SHP77 treated with DMSO at 0.1 percent for 48 hours (cell line): ENCODE measurements at regions not wholly inside any gene's neighbourhood (a gene's known extent, or its start where the extent isn't known, plus 50 kb on each side); places are given as distances from the start of the nearest gene placed in this dataset.

ENCODE experiments used
- DNase-seq: peaks from one replicate; lab custom pipeline; 2025; lab: John Stamatoyannopoulos, UW

- DNase-seq, result no peak
Observed at GRCh38 chr13:97797553-97797952, 155.9 kb upstream of the IPO5 start.

GRCh38 chr13:97798171-97798821 is 155.2 kb upstream of the IPO5 start:
- no peak for DNase-seq

GRCh38 chr13:97798836-97799235 is 154.6 kb upstream of the IPO5 start:
- DNase-seq, result no peak

- DNase-seq, result no peak
Observed at GRCh38 chr13:97802213-97802612, 151.3 kb upstream of the IPO5 start.

GRCh38 chr13:97809576-97809975 is 143.9 kb upstream of the IPO5 start:
- DNase-seq, result no peak

GRCh38 chr13:97810152-97810551 is 143.3 kb upstream of the IPO5 start:
- DNase-seq, result no peak

GRCh38 chr13:97822377-97822776 is 131.1 kb upstream of the IPO5 start:
- DNase-seq, result no peak

GRCh38 chr13:97826421-97827012 is 127.0 kb upstream of the IPO5 start:
- no peak for DNase-seq

GRCh38 chr13:97834250-97834649 is 119.2 kb upstream of the IPO5 start:
- DNase-seq, result no peak

GRCh38 chr13:97843189-97843588 is 110.3 kb upstream of the IPO5 start:
- DNase-seq, result peak; percentile 32

GRCh38 chr13:97844151-97844550 is 109.3 kb upstream of the IPO5 start:
- DNase-seq, result no peak

- no peak for DNase-seq
Observed at GRCh38 chr13:97848886-97849285, 104.6 kb upstream of the IPO5 start.

- peak; percentile 62 for DNase-seq
Observed at GRCh38 chr13:97849305-97849704, 104.2 kb upstream of the IPO5 start.

- DNase-seq, result no peak
Observed at GRCh38 chr13:97851269-97851668, 102.2 kb upstream of the IPO5 start.

- no peak for DNase-seq
Observed at GRCh38 chr13:97852181-97852874, 101.1 kb upstream of the IPO5 start.

GRCh38 chr13:97853550-97853949 is 99.9 kb upstream of the IPO5 start:
- no peak for DNase-seq

GRCh38 chr13:97855570-97856303 is 97.7 kb upstream of the IPO5 start:
- peak; percentile 82 for DNase-seq

GRCh38 chr13:97856304-97856675 is 97.2 kb upstream of the IPO5 start:
- DNase-seq, result no peak

- no peak for DNase-seq
Observed at GRCh38 chr13:97858161-97858560, 95.3 kb upstream of the IPO5 start.

GRCh38 chr13:97866346-97866745 is 87.1 kb upstream of the IPO5 start:
- no peak for DNase-seq

- DNase-seq, result no peak
Observed at GRCh38 chr13:97866751-97867150, 86.7 kb upstream of the IPO5 start.

- no peak for DNase-seq
Observed at GRCh38 chr13:97873398-97873797, 80.1 kb upstream of the IPO5 start.

GRCh38 chr13:97875218-97875617 is 78.3 kb upstream of the IPO5 start:
- no peak for DNase-seq
